ENCODE measurements at regions not wholly inside any gene's neighbourhood (a gene's known extent, or its start where the extent isn't known, plus 50 kb on each side); places are given as distances from the start of the nearest gene placed in this dataset.

DNA sequence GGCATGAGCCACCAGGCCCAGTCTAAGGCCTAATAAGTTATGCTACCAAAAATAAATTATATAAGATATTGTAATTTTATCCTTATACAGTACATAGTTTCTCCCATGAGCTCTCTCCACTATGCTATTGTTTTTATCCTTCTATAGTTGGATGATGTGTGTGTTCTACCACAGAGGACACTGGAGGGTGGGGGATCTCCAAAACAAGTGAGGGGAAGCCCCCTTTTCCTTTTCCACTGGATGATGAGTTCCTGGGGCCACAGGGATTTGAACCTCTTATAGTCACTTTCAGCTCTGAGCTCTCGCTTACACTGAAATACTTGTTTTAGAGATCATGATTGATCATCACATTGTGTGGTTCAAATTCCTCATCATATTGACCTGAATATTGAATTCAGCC, 77.6 kb upstream of the VAV3 start:
- FAIRE-seq, result no peak
- peaks cover 13% of the 10 kb centered on the region for H3K4me1 Mint-ChIP-seq (ENCODE audit: low read depth, unreplicated experiment)

DNA sequence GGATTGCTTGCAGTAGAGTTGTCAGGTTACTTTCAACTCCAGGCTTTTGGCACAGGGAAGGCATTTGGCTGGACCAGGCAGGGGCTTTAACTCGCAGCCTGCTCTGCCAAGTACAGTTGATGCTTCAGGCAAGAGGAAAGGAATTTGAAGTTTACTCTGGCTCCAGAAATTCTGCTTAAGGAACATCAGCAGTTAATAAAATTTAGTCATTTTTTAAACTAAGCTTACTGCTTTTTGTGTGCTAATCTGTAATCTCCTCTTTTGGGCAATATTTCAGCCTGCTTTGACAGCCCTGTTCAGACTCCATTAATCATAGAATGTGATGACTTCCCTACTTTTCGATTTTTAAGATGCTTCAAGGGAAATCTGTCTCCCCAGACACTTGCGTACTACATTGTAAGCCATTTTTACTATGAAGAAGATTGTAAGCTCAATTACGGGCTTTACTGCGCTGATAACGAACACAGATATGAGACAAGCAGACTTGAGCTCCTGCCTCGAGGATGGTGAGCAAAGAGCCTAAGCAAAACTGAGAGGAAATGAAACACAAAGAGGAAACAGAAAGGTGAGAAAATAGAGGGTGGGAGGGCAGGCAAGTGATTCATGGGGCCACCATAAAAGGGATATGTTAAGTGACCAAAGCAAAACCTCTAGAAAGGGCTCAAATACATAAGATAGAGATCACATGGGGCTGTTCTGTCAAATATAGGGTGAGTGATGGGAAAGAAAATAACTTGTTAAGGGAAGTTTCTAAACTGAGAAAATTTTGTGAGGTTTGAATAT, 76.6 kb upstream of the VAV3 start:
- FAIRE-seq (no peak), DNase-seq (ENCODE audit: low read depth) (no peak)
- H4K20me1 ChIP-seq (ENCODE audit: insufficient read depth, low read length), result no peaks in the 10 kb centered on the region
- H2AFZ ChIP-seq (ENCODE audit: low read depth, low read length), result no peak overlapping the region
- Mint-ChIP-seq H3K36me3 (ENCODE audit: low read depth, unreplicated experiment) (no peaks in the 10 kb centered on the region), H3K9me3 (ENCODE audit: unreplicated experiment) (no peaks in the 10 kb centered on the region), H3K27me3 (ENCODE audit: low read depth, unreplicated experiment) (no peaks in the 10 kb centered on the region), H3K27ac (ENCODE audit: unreplicated experiment) (no peak overlapping the region), H3K4me1 (ENCODE audit: low read depth, unreplicated experiment) (peaks cover 13% of the 10 kb centered on the region), H3K4me3 (ENCODE audit: unreplicated experiment) (no peak overlapping the region)
- peaks cover 7% of the 10 kb centered on the region for H3K27me3 ChIP-seq (ENCODE audit: insufficient read depth, low read length)
- H3K27ac ChIP-seq (ENCODE audit: low read depth, low read length), result no peak overlapping the region
- no peaks in the 10 kb centered on the region for H3K36me3 ChIP-seq (ENCODE audit: insufficient read depth, low read length)
- no peak overlapping the region for H3K9ac ChIP-seq (ENCODE audit: low read length)
- no peaks in the 10 kb centered on the region for H3K79me2 ChIP-seq (ENCODE audit: insufficient read depth, low read length)
- TF ChIP-seq, protein P1, sequence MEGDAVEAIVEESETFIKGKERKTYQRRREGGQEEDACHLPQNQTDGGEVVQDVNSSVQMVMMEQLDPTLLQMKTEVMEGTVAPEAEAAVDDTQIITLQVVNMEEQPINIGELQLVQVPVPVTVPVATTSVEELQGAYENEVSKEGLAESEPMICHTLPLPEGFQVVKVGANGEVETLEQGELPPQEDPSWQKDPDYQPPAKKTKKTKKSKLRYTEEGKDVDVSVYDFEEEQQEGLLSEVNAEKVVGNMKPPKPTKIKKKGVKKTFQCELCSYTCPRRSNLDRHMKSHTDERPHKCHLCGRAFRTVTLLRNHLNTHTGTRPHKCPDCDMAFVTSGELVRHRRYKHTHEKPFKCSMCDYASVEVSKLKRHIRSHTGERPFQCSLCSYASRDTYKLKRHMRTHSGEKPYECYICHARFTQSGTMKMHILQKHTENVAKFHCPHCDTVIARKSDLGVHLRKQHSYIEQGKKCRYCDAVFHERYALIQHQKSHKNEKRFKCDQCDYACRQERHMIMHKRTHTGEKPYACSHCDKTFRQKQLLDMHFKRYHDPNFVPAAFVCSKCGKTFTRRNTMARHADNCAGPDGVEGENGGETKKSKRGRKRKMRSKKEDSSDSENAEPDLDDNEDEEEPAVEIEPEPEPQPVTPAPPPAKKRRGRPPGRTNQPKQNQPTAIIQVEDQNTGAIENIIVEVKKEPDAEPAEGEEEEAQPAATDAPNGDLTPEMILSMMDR (IDR thresholded peaks at IDR 0.05; ENCODE audit: insufficient read depth, low read depth, low read length), result no peak
- TF ChIP-seq EZH2 (IDR thresholded peaks at IDR 0.05; ENCODE audit: insufficient read depth, low read length), result no peak
- H3K4me1 ChIP-seq (ENCODE audit: insufficient read depth, low read length), result no peaks in the 10 kb centered on the region
- no peak overlapping the region for H3K4me2 ChIP-seq (ENCODE audit: low read length)
- H3K9me3 ChIP-seq (ENCODE audit: insufficient read depth, low read depth, low read length), result no peaks in the 10 kb centered on the region
- H3K4me3 ChIP-seq (ENCODE audit: insufficient read depth, low read depth, low read length), result no peak overlapping the region

More for the DNA sequence above, 77.6 kb upstream of the VAV3 start:
- no peaks in the 10 kb centered on the region for H3K9me3 Mint-ChIP-seq (ENCODE audit: unreplicated experiment)
- Histone ChIP-seq H3K4me1 (ENCODE audit: insufficient read depth, low read length) (no peaks in the 10 kb centered on the region), H3K4me3 (ENCODE audit: insufficient read depth, low read depth, low read length) (no peak overlapping the region), H3K9ac (ENCODE audit: low read length) (no peak overlapping the region), H3K4me2 (ENCODE audit: low read length) (no peak overlapping the region), H2AFZ (ENCODE audit: low read depth, low read length) (no peak overlapping the region), H3K9me3 (ENCODE audit: insufficient read depth, low read depth, low read length) (no peaks in the 10 kb centered on the region), H3K36me3 (ENCODE audit: insufficient read depth, low read length) (no peaks in the 10 kb centered on the region), H3K27ac (ENCODE audit: low read depth, low read length) (no peak overlapping the region), H3K27me3 (ENCODE audit: insufficient read depth, low read length) (peaks cover 11% of the 10 kb centered on the region), H4K20me1 (ENCODE audit: insufficient read depth, low read length) (no peaks in the 10 kb centered on the region), H3K79me2 (ENCODE audit: insufficient read depth, low read length) (no peaks in the 10 kb centered on the region)
- H3K27me3 Mint-ChIP-seq (ENCODE audit: low read depth, unreplicated experiment), result peaks cover 5% of the 10 kb centered on the region
- no peak overlapping the region for H3K27ac Mint-ChIP-seq (ENCODE audit: unreplicated experiment)
- no peaks in the 10 kb centered on the region for H3K36me3 Mint-ChIP-seq (ENCODE audit: low read depth, unreplicated experiment)
- DNase-seq (ENCODE audit: low read depth), result no peak
- no peak for TF ChIP-seq EZH2 (IDR thresholded peaks at IDR 0.05; ENCODE audit: insufficient read depth, low read length)
- TF ChIP-seq, protein P1 (IDR thresholded peaks at IDR 0.05; ENCODE audit: insufficient read depth, low read depth, low read length), result no peak
- H3K4me3 Mint-ChIP-seq (ENCODE audit: unreplicated experiment), result no peak overlapping the region

DNA sequence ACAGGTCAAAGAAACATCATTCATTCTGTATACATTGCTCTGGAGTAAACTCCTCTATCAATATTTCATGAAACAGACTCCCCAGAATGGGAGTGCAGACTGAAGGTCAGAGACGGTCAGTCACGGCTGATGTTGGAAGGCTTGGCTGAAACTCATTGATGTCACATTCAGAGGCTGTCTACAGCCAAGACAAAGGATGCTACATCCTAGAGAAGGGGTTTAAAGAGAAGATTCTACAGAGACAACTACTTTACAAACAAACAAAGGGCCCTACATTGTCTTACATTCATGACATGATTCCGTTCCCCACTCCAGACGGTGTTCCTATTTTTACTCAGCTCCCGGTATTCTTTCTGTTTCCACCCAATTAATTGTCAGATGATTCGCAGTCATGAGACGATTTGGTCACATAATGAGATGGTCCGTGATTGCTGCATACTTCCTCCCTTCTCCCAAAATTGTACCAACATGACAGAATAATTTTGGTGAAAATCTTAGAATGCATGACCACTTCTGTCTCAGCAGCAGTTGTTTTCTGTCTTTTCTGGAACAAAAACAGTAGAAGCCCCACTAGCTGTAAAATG, 73.8 kb upstream of the VAV3 start:
- H3K4me3 ChIP-seq (ENCODE audit: insufficient read depth, low read depth, low read length), result no peak overlapping the region
- H3K79me2 ChIP-seq (ENCODE audit: insufficient read depth, low read length), result no peaks in the 10 kb centered on the region

More for the DNA sequence above, 73.8 kb upstream of the VAV3 start:
- DNase-seq (ENCODE audit: low read depth) (no peak), FAIRE-seq (no peak)
- Histone ChIP-seq H2AFZ (ENCODE audit: low read depth, low read length) (no peak overlapping the region), H4K20me1 (ENCODE audit: insufficient read depth, low read length) (no peaks in the 10 kb centered on the region), H3K9me3 (ENCODE audit: insufficient read depth, low read depth, low read length) (no peaks in the 10 kb centered on the region), H3K9ac (ENCODE audit: low read length) (no peak overlapping the region), H3K4me1 (ENCODE audit: insufficient read depth, low read length) (no peaks in the 10 kb centered on the region), H3K4me2 (ENCODE audit: low read length) (no peak overlapping the region), H3K27me3 (ENCODE audit: insufficient read depth, low read length) (peaks cover 3% of the 10 kb centered on the region), H3K36me3 (ENCODE audit: insufficient read depth, low read length) (no peaks in the 10 kb centered on the region), H3K27ac (ENCODE audit: low read depth, low read length) (no peak overlapping the region)
- H3K4me3 Mint-ChIP-seq (ENCODE audit: unreplicated experiment), result no peak overlapping the region
- H3K27me3 Mint-ChIP-seq (ENCODE audit: low read depth, unreplicated experiment), result no peaks in the 10 kb centered on the region
- H3K27ac Mint-ChIP-seq (ENCODE audit: unreplicated experiment), result no peak overlapping the region
- TF ChIP-seq, protein P1 (IDR thresholded peaks at IDR 0.05; ENCODE audit: insufficient read depth, low read depth, low read length), result no peak
- no peak for TF ChIP-seq EZH2 (IDR thresholded peaks at IDR 0.05; ENCODE audit: insufficient read depth, low read length)
- H3K36me3 Mint-ChIP-seq (ENCODE audit: low read depth, unreplicated experiment), result no peaks in the 10 kb centered on the region
- peaks cover 4% of the 10 kb centered on the region for H3K4me1 Mint-ChIP-seq (ENCODE audit: low read depth, unreplicated experiment)
- no peaks in the 10 kb centered on the region for H3K9me3 Mint-ChIP-seq (ENCODE audit: unreplicated experiment)

All from astrocyte (in vitro differentiated cells and primary cell).